GM23338 (cell line): ENCODE measurements at regions not wholly inside any gene's neighbourhood (a gene's known extent, or its start where the extent isn't known, plus 50 kb on each side); places are given as distances from the start of the nearest gene placed in this dataset.

Source experiments
- CREB1 ChIP-seq: fragments of 250-450 bp; sonication (Bioruptor Pico); IDR thresholded peaks from 2 replicates; pipeline ENCODE4 v1.5.0; 2020; ENCODE audit warnings: low read depth, mild to moderate bottlenecking, moderate library complexity
- ETS1 ChIP-seq: IDR thresholded peaks from 2 replicates; pipeline ENCODE4 v1.6.1; 2016; ENCODE audit warnings: antibody characterized with exemption
- EZH2 ChIP-seq: fragments of 200-600 bp; sonication (generic); IDR thresholded peaks from one replicate; pipeline ENCODE4 v1.8.0; 2017; ENCODE audit warnings: antibody characterized with exemption, mild to moderate bottlenecking, low read depth; ENCODE audit not compliant: unreplicated experiment
- EZH2phosphoT487 ChIP-seq: fragments of 200-600 bp; sonication (generic); IDR thresholded peaks from one replicate; pipeline ENCODE4 v1.8.1; 2018; ENCODE audit warnings: antibody characterized with exemption; ENCODE audit not compliant: unreplicated experiment
- JUNB ChIP-seq: IDR thresholded peaks from one replicate; pipeline ENCODE4 v1.6.1; 2016; ENCODE audit warnings: antibody characterized with exemption; ENCODE audit not compliant: unreplicated experiment
- NANOG ChIP-seq: IDR thresholded peaks from 2 replicates; pipeline ENCODE4 v1.6.1; 2016; ENCODE audit warnings: antibody characterized with exemption, borderline replicate concordance
- POLR2AphosphoS5 ChIP-seq: IDR thresholded peaks from 2 replicates; pipeline ENCODE4 v1.6.1; 2016; ENCODE audit warnings: antibody characterized with exemption, low read depth
- STAT1 ChIP-seq: IDR thresholded peaks from one replicate; pipeline ENCODE4 v1.6.1; 2016; ENCODE audit warnings: antibody characterized with exemption; ENCODE audit not compliant: unreplicated experiment
- ZNF114 ChIP-seq: fragments of 250-450 bp; sonication (Bioruptor Pico); IDR thresholded peaks from 2 replicates; pipeline ENCODE4 v1.5.0; 2020; ENCODE audit warnings: mild to moderate bottlenecking, moderate library complexity
- ZNF331 ChIP-seq: fragments of 250-450 bp; sonication (Bioruptor Pico); IDR thresholded peaks from 2 replicates; pipeline ENCODE4 v1.5.0; 2020; ENCODE audit warnings: low read depth, mild to moderate bottlenecking, moderate library complexity
- TF ChIP-seq, protein P1 (sequence below), 2 experiments: fragments of 200-600 bp in 1 of 2; sonication (generic) in 1 of 2; conservative IDR thresholded peaks; 2 replicates each; pipeline versions ENCODE4 v1.5.1 to v1.6.1; 2016 to 2017; ENCODE audit warnings: antibody characterized with exemption in 2 of 2, low read depth in 2 of 2, mild to moderate bottlenecking in 2 of 2, moderate library complexity in 1 of 2
- TF ChIP-seq, protein P2 (sequence below): IDR thresholded peaks from one replicate; pipeline ENCODE4 v1.6.1; 2018; ENCODE audit warnings: antibody characterized with exemption; ENCODE audit not compliant: unreplicated experiment
- TF ChIP-seq, protein P3 (sequence below): fragments of 250-450 bp; sonication (Bioruptor Pico); IDR thresholded peaks from 2 replicates; pipeline ENCODE4 v1.5.0; 2020; ENCODE audit warnings: mild to moderate bottlenecking, moderate library complexity

DNA sequence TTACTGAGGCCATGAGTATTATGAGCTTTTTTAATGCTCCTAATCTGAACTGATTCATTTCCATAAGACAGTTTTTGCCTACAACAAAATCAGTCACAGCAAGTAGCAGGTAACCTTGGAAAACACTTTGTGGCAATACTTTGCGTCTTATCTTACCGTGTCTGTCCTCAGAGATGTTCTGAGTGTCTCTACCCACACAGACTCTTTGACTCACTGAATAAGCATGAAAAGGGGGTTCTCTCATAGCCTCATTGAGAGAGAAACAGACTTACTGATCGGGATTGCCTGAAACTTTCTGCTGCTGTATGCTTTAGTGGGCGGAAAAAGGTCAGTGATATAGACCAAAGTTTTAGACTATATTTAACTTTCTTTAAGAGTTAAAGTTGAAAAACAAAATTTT is 92.6 kb downstream of the MYL12B start:
- TF ChIP-seq, protein P1, sequence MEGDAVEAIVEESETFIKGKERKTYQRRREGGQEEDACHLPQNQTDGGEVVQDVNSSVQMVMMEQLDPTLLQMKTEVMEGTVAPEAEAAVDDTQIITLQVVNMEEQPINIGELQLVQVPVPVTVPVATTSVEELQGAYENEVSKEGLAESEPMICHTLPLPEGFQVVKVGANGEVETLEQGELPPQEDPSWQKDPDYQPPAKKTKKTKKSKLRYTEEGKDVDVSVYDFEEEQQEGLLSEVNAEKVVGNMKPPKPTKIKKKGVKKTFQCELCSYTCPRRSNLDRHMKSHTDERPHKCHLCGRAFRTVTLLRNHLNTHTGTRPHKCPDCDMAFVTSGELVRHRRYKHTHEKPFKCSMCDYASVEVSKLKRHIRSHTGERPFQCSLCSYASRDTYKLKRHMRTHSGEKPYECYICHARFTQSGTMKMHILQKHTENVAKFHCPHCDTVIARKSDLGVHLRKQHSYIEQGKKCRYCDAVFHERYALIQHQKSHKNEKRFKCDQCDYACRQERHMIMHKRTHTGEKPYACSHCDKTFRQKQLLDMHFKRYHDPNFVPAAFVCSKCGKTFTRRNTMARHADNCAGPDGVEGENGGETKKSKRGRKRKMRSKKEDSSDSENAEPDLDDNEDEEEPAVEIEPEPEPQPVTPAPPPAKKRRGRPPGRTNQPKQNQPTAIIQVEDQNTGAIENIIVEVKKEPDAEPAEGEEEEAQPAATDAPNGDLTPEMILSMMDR (conservative IDR thresholded peaks at IDR 0.05; ENCODE audit: low read depth in 2 of 2): no peak
- no peak for TF ChIP-seq POLR2AphosphoS5
- TF ChIP-seq, protein P2, sequence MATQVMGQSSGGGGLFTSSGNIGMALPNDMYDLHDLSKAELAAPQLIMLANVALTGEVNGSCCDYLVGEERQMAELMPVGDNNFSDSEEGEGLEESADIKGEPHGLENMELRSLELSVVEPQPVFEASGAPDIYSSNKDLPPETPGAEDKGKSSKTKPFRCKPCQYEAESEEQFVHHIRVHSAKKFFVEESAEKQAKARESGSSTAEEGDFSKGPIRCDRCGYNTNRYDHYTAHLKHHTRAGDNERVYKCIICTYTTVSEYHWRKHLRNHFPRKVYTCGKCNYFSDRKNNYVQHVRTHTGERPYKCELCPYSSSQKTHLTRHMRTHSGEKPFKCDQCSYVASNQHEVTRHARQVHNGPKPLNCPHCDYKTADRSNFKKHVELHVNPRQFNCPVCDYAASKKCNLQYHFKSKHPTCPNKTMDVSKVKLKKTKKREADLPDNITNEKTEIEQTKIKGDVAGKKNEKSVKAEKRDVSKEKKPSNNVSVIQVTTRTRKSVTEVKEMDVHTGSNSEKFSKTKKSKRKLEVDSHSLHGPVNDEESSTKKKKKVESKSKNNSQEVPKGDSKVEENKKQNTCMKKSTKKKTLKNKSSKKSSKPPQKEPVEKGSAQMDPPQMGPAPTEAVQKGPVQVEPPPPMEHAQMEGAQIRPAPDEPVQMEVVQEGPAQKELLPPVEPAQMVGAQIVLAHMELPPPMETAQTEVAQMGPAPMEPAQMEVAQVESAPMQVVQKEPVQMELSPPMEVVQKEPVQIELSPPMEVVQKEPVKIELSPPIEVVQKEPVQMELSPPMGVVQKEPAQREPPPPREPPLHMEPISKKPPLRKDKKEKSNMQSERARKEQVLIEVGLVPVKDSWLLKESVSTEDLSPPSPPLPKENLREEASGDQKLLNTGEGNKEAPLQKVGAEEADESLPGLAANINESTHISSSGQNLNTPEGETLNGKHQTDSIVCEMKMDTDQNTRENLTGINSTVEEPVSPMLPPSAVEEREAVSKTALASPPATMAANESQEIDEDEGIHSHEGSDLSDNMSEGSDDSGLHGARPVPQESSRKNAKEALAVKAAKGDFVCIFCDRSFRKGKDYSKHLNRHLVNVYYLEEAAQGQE: no peak
- no peak for TF ChIP-seq ZNF331 (CRISPR knock-in tag)
- TF ChIP-seq JUNB: no peak
- no peak for TF ChIP-seq CREB1 (CRISPR knock-in tag)
- no peak for TF ChIP-seq EZH2phosphoT487
- TF ChIP-seq EZH2: no peak
- TF ChIP-seq ZNF114: no peak
- no peak for TF ChIP-seq NANOG
- no peak for TF ChIP-seq ETS1
- no peak for TF ChIP-seq STAT1
- TF ChIP-seq, protein P3, sequence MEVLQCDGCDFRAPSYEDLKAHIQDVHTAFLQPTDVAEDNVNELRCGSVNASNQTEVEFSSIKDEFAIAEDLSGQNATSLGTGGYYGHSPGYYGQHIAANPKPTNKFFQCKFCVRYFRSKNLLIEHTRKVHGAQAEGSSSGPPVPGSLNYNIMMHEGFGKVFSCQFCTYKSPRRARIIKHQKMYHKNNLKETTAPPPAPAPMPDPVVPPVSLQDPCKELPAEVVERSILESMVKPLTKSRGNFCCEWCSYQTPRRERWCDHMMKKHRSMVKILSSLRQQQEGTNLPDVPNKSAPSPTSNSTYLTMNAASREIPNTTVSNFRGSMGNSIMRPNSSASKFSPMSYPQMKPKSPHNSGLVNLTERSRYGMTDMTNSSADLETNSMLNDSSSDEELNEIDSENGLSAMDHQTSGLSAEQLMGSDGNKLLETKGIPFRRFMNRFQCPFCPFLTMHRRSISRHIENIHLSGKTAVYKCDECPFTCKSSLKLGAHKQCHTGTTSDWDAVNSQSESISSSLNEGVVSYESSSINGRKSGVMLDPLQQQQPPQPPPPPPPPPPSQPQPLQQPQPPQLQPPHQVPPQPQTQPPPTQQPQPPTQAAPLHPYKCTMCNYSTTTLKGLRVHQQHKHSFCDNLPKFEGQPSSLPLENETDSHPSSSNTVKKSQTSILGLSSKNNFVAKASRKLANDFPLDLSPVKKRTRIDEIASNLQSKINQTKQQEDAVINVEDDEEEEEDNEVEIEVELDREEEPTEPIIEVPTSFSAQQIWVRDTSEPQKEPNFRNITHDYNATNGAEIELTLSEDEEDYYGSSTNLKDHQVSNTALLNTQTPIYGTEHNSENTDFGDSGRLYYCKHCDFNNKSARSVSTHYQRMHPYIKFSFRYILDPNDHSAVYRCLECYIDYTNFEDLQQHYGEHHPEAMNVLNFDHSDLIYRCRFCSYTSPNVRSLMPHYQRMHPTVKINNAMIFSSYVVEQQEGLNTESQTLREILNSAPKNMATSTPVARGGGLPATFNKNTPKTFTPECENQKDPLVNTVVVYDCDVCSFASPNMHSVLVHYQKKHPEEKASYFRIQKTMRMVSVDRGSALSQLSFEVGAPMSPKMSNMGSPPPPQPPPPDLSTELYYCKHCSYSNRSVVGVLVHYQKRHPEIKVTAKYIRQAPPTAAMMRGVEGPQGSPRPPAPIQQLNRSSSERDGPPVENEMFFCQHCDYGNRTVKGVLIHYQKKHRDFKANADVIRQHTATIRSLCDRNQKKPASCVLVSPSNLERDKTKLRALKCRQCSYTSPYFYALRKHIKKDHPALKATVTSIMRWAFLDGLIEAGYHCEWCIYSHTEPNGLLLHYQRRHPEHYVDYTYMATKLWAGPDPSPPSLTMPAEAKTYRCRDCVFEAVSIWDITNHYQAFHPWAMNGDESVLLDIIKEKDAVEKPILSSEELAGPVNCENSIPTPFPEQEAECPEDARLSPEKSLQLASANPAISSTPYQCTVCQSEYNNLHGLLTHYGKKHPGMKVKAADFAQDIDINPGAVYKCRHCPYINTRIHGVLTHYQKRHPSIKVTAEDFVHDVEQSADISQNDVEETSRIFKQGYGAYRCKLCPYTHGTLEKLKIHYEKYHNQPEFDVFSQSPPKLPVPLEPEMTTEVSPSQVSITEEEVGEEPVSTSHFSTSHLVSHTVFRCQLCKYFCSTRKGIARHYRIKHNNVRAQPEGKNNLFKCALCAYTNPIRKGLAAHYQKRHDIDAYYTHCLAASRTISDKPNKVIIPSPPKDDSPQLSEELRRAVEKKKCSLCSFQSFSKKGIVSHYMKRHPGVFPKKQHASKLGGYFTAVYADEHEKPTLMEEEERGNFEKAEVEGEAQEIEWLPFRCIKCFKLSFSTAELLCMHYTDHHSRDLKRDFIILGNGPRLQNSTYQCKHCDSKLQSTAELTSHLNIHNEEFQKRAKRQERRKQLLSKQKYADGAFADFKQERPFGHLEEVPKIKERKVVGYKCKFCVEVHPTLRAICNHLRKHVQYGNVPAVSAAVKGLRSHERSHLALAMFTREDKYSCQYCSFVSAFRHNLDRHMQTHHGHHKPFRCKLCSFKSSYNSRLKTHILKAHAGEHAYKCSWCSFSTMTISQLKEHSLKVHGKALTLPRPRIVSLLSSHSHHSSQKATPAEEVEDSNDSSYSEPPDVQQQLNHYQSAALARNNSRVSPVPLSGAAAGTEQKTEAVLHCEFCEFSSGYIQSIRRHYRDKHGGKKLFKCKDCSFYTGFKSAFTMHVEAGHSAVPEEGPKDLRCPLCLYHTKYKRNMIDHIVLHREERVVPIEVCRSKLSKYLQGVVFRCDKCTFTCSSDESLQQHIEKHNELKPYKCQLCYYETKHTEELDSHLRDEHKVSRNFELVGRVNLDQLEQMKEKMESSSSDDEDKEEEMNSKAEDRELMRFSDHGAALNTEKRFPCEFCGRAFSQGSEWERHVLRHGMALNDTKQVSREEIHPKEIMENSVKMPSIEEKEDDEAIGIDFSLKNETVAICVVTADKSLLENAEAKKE: no peak
